ENCODE measurements at regions not wholly inside any gene's neighbourhood (a gene's known extent, or its start where the extent isn't known, plus 50 kb on each side); places are given as distances from the start of the nearest gene placed in this dataset.
"Not testable (repeated sequence)": the region's sequence is repeated elsewhere in the genome, so short reads cannot be mapped to it uniquely, and the experiment has no call there.

GRCh38 chrX:77223046-77223445 lies 224.1 kb upstream of the FGF16 start:
- H3K9me3 ChIP-seq (replicated peaks in 1 of 3), result no peaks in the 10 kb centered on the region
- no peak overlapping the region for H3K4me3 ChIP-seq
- no peak for DNase-seq
- no peaks in the 10 kb centered on the region for H3K4me1 ChIP-seq (replicated peaks in 1 of 2)
- intact Hi-C loops (cut with DNase I), result no loop called here
- H3K27ac ChIP-seq, result no peak overlapping the region
- no peak for TF ChIP-seq POLR2A (IDR thresholded peaks at IDR 0.05)
- TF ChIP-seq CTCF (IDR thresholded peaks at IDR 0.05), result no peak
- 20 to 43% (median 31%) methylated on average over 4 to 8 of the region's 8 CpGs for WGBS, 4 donors
- no peaks in the 10 kb centered on the region for H3K36me3 ChIP-seq (replicated peaks in 1 of 2)
- peaks cover 15% of the 10 kb centered on the region for H3K27me3 ChIP-seq

GRCh38 chrX:77264490-77264889 lies 182.7 kb upstream of the FGF16 start:
- 43 to 67% (median 52%) methylated on average over 1 to 2 of the region's 2 CpGs for WGBS, 4 donors
- Histone ChIP-seq H3K27ac (no peak overlapping the region), H3K4me3 (no peak overlapping the region), H3K9me3 (replicated peaks in 1 of 3) (peaks cover 0 to 12% (median 0%) of the 10 kb centered on the region in 3 donors), H3K36me3 (replicated peaks in 1 of 2) (no peaks in the 10 kb centered on the region), H3K27me3 (no peaks in the 10 kb centered on the region), H3K4me1 (replicated peaks in 1 of 2) (no peaks in the 10 kb centered on the region)
- intact Hi-C loops (cut with DNase I), result no loop called here
- no peak for DNase-seq
- TF ChIP-seq CTCF (IDR thresholded peaks at IDR 0.05) (no peak), POLR2A (IDR thresholded peaks at IDR 0.05) (no peak)

- intact Hi-C loops (cut with DNase I), result no loop called here
- H3K27me3 ChIP-seq, result peaks cover 4% of the 10 kb centered on the region
- no peak overlapping the region for H3K4me3 ChIP-seq
- 91 to 94% methylated on average over 1 of the region's 1 CpG; no CpG with 5 or more reads in 2 of the 4 donors for WGBS, 4 donors
- no peak overlapping the region for H3K27ac ChIP-seq
- no peak for DNase-seq
- no peaks in the 10 kb centered on the region for H3K36me3 ChIP-seq (replicated peaks in 1 of 2)
- no peaks in the 10 kb centered on the region for H3K4me1 ChIP-seq (replicated peaks in 1 of 2)
- no peaks in the 10 kb centered on the region for H3K9me3 ChIP-seq (replicated peaks in 1 of 3)
- no peak for TF ChIP-seq POLR2A (IDR thresholded peaks at IDR 0.05)
These were observed 171.8 kb upstream of the FGF16 start for GRCh38 chrX:77275392-77275791.

GRCh38 chrX:77276742-77277141 lies 170.4 kb upstream of the FGF16 start:
- Histone ChIP-seq H3K9me3 (replicated peaks in 1 of 3) (no peaks in the 10 kb centered on the region), H3K27ac (no peak overlapping the region), H3K4me1 (replicated peaks in 1 of 2) (no peaks in the 10 kb centered on the region), H3K27me3 (peaks cover 4% of the 10 kb centered on the region), H3K36me3 (replicated peaks in 1 of 2) (no peaks in the 10 kb centered on the region), H3K4me3 (no peak overlapping the region)
- no peak for DNase-seq
- intact Hi-C loops (cut with DNase I), result no loop called here
- no peak for TF ChIP-seq POLR2A (IDR thresholded peaks at IDR 0.05)
- no peak for TF ChIP-seq CTCF (IDR thresholded peaks at IDR 0.05)
- WGBS, 4 donors, result 9 to 25% (median 19%) methylated on average over 1 of the region's 1 CpG

- Histone ChIP-seq H3K36me3 (replicated peaks in 1 of 2) (no peaks in the 10 kb centered on the region), H3K4me1 (replicated peaks in 1 of 2) (no peaks in the 10 kb centered on the region), H3K27me3 (peaks cover 4% of the 10 kb centered on the region), H3K4me3 (no peak overlapping the region), H3K9me3 (replicated peaks in 1 of 3) (no peaks in the 10 kb centered on the region), H3K27ac (no peak overlapping the region)
- 48 to 70% (median 67%) methylated on average over 2 of the region's 2 CpGs for WGBS, 4 donors
- intact Hi-C loops (cut with DNase I), result no loop called here
- DNase-seq, result no peak
- TF ChIP-seq CTCF (IDR thresholded peaks at IDR 0.05), result no peak
- no peak for TF ChIP-seq POLR2A (IDR thresholded peaks at IDR 0.05)
These were observed 169.3 kb upstream of the FGF16 start for GRCh38 chrX:77277911-77278310.

GRCh38 chrX:77279373-77279772 lies 167.8 kb upstream of the FGF16 start:
- H3K9me3 ChIP-seq (replicated peaks in 1 of 3); H3K27ac ChIP-seq; H3K36me3 ChIP-seq (replicated peaks in 1 of 2); intact Hi-C loops (cut with DNase I); H3K4me3 ChIP-seq; DNase-seq; H3K27me3 ChIP-seq; H3K4me1 ChIP-seq (replicated peaks in 1 of 2): not testable (repeated sequence)
- WGBS, 4 donors, result 85 to 89% methylated on average over 6 to 10 of the region's 19 CpGs; no CpG with 5 or more reads in 2 of the 4 donors

All from adrenal gland (tissue), 9 donors.